GM12873 (cell line): ENCODE measurements at regions not wholly inside any gene's neighbourhood (a gene's known extent, or its start where the extent isn't known, plus 50 kb on each side); places are given as distances from the start of the nearest gene placed in this dataset.

Source experiments
- TF ChIP-seq, protein P1 (sequence below): IDR thresholded peaks from 2 replicates; pipeline ENCODE4 v1.5.1; 2012; ENCODE audit warnings: low read depth, mild to moderate bottlenecking, moderate library complexity, low read length, control low read depth; ENCODE audit not compliant: insufficient read depth; ENCODE audit errors: missing control alignments

DNA sequence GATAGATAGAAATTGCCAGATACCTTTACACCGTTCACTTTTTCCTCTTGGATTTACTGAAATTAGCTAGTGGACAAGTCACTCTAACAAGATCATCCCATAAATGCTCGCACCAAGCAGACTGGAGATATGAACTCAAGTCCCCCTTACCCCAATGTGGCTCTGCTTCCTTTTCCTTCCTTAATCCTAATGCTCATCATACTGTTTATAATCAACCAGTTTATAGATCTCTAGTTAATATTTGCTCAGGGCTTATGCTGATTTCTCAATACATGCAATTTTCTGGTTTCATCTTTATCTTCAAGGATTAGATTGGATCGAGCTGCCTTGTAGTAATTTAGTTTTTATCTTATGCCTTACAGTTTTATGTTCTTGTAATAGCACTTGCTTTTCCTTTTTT lies 318.3 kb upstream of the KLHL29 start:
- TF ChIP-seq, protein P1, sequence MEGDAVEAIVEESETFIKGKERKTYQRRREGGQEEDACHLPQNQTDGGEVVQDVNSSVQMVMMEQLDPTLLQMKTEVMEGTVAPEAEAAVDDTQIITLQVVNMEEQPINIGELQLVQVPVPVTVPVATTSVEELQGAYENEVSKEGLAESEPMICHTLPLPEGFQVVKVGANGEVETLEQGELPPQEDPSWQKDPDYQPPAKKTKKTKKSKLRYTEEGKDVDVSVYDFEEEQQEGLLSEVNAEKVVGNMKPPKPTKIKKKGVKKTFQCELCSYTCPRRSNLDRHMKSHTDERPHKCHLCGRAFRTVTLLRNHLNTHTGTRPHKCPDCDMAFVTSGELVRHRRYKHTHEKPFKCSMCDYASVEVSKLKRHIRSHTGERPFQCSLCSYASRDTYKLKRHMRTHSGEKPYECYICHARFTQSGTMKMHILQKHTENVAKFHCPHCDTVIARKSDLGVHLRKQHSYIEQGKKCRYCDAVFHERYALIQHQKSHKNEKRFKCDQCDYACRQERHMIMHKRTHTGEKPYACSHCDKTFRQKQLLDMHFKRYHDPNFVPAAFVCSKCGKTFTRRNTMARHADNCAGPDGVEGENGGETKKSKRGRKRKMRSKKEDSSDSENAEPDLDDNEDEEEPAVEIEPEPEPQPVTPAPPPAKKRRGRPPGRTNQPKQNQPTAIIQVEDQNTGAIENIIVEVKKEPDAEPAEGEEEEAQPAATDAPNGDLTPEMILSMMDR: no peak

DNA sequence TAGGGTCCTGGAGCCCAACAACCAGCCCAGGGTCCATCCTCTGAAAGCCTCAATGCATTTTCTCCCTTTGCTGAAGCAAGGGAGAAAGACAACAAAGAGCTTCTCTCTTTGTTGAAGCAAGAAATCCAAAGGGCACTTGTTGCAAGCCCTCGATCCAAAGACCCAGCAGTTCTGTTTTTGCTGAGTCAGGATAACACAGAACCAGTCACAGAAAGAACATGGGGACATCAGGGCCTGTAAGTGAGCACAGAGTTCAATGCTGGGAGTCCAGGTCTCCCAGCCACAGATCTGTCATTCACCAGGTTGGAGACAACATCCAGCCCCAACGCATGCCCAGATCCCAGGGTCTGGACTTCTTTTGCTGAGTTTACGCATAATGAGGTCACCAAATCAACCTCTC lies 315.8 kb upstream of the KLHL29 start:
- TF ChIP-seq, protein P1: no peak

DNA sequence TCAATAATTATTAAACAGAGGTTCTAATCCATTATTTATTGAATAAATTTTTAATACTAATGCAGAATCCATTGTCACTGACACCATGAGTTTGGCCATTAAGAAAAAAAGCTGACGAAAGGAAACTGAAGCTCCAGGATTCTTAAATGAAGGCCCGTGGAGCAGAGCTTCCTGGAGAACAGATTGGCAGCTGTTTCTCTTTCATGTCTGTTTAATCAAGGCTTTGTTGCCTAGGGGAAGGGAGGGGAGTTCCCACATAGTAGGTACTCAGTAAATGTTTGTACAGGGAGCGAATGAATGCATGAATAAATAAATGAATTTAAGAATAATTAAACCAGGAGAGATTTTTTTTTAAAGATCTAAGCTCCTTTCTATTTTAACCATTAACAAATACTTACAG lies 315.1 kb upstream of the KLHL29 start:
- TF ChIP-seq, protein P1: no peak

DNA sequence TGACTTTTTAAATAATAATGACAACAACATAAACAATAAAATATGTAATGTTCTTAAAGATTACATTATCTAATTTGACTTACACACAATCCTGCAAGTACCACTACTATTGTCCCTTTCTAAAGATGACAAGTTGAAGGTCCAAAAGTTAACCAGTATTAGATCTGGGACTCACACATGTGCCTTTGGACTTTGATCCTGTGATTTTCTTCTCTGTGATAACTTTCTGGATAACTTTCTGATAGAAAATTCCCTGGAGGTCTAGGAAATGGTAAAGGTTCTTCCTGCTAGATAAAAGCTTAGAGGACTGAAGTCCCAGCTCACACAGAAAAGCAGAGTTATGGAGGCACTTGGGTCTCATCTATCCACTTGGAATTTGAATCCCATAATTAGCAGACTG lies 311.9 kb upstream of the KLHL29 start:
- TF ChIP-seq, protein P1: no peak

DNA sequence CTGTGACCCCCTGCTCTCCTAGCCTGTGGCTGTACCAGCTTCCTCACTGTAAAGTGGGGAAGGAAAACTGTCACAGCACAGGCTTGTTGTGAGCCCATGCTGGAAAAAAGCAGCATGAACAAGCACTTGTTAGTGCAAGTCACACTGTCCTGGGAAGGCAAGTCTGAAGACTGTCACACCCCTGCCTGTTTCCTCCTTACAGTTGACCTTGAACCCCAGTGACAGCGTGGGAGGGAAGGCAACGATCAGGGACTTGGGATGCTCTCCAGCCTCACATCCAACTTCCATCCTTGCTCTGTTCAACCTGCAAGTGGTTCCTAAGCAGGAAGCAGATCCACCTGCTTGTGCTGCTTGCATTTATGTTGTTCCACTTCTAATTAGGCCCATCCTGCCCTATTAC lies 311.3 kb upstream of the KLHL29 start:
- TF ChIP-seq, protein P1: no peak

DNA sequence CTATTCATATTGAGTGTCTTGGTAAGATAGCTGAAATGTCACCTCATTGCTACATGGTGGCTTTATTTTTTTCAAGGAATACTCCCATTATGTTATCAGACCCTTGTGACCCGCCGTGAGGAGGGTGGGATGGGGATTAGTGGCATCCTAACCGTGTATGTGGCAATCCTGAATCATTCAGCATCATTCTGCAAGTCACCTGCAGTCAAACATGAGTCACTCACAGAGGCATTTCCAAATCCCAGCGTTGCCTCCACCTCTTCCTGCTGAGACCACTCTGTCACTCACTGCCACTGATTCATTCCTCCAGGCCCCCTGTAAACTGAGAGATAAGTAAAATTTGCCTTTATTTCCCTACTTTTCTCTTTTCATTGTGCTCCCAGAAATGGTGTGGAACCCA lies 307.4 kb upstream of the KLHL29 start:
- TF ChIP-seq, protein P1: no peak

DNA sequence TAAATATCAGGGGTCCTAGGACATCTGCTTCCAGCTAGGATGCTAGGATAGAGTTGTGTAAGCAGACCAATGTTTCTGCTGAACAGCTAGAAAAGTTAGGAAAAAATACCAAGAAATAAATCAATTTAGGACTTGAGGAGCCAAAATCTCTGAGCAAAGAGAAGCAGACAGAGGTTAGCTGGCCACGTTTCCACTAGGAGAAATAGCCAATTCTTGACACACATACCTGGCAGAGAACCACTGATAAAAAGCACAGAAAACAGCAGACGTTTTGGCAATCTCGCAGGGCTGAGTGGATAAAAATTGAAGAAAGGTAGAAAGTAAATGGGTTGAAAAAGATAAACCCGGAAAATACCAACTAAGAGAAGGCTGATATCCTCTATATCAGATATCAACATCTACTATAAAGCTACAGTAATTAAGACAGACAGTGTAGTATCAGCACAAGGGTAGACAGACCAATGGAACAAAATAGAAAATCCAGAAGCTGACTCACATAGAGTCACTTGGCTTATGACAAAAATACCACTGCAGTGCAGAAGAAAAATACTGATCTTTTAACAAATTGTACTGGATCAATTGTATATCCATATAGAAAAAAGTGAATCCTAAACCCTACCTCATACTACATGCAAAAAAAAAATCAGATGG lies 306.1 kb upstream of the KLHL29 start:
- TF ChIP-seq, protein P1: no peak
